CD4-positive, alpha-beta T cell treated with Interleukin-4 for 1 hour (primary cell): ENCODE measurements at regions not wholly inside any gene's neighbourhood (a gene's known extent, or its start where the extent isn't known, plus 50 kb on each side); places are given as distances from the start of the nearest gene placed in this dataset.
A peak's percentile ranks its signal among the peaks of the same experiment; 100 is the strongest.

Source experiments
- DNase-seq, 2 donors: peaks; one replicate each; pipeline ENCODE4 v3.0.0-alpha.2; 2020 to 2022

DNA sequence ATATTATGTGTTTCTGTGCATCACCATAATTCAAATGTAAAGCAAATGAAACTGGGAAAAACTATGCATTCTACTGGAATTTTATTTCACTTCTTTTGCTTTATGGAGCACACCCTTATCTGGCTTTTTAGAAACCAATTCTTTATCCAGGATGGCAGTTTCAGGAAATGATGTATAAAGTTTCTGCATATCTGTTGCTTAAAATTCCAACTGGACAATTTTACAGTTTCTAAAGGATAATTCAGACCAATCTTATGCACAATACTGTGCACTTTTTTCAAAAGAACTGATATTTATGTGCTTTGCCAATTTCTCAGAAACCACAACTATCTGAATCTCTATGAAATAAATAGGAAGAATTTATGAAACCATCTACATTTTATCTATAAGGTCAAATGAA, 246.5 kb upstream of the MIR17HG start:
- DNase-seq, result no peak

GRCh38 chr13:91101381-91101780, 246.1 kb upstream of the MIR17HG start:
- DNase-seq, result no peak

GRCh38 chr13:91105270-91105669, 242.2 kb upstream of the MIR17HG start:
- DNase-seq, result no peak

GRCh38 chr13:91106565-91106964, 240.9 kb upstream of the MIR17HG start:
- DNase-seq, result no peak

- DNase-seq, result no peak
Measured at GRCh38 chr13:91108315-91108714, 239.2 kb upstream of the MIR17HG start.

- DNase-seq, result no peak
Measured at GRCh38 chr13:91111476-91112200, 235.8 kb upstream of the MIR17HG start.

- DNase-seq, result no peak
Measured at GRCh38 chr13:91112201-91112923, 235.1 kb upstream of the MIR17HG start.

DNA sequence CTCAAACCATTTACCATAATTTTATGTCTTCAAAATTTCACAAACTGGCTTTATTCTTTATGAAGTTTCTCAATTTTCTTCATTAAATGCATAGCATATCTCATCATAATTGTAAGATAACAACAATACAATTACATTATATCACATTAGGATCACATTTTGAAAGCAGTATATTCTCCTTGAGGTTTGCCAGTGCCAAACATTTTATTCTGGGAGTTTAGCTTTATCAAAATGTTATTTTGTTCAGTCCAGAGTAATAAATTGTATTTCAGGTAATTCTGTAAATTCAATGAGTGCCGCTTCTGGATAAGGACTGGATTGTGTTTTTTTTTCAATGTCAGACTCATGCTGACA, 234.6 kb upstream of the MIR17HG start:
- DNase-seq, result no peak

- DNase-seq, result no peak
Measured at GRCh38 chr13:91115776-91116175, 231.7 kb upstream of the MIR17HG start.

DNA sequence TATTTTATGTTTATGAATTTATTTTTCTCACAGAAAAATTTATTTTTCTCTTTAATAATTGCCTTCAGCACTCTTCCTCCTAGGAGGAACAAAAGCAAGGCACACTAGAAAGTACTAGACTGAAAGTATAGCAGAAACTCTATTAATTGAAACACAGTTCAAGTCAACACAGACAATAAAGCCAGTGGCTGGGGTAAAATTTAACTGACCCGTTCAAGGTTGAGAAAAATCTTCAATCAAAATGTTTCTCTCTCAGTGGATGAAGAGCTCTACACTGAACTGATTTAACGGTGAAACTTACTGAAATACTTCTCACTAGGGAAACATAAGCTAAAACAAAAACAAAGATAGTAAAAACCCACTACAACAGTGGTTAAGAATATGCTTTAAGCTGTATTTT, 230.1 kb upstream of the MIR17HG start:
- DNase-seq, result no peak

DNA sequence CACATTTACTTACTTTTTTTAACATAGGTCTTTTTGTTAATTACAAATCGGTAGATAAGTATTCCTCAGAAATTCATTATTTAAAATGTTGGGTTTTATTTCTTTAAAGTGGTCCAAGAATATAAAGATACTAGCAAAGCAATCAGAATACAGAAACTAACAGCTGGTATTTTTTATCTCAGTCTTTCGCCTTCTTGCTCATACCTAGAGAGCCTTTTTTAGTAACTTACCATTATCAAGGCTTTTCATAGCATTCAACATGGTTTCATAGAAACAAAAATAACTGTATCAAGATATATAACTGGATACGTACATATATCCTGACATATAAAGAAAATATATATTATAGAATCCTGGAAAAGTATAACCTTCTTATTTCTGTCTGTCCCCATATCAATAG, 227.8 kb upstream of the MIR17HG start:
- DNase-seq, result no peak

GRCh38 chr13:91122766-91123165, 224.7 kb upstream of the MIR17HG start:
- no peak for DNase-seq

- DNase-seq, result no peak
Measured at GRCh38 chr13:91123456-91124127, 223.9 kb upstream of the MIR17HG start.

- no peak for DNase-seq
Measured at GRCh38 chr13:91126806-91127205, 220.7 kb upstream of the MIR17HG start.

DNA sequence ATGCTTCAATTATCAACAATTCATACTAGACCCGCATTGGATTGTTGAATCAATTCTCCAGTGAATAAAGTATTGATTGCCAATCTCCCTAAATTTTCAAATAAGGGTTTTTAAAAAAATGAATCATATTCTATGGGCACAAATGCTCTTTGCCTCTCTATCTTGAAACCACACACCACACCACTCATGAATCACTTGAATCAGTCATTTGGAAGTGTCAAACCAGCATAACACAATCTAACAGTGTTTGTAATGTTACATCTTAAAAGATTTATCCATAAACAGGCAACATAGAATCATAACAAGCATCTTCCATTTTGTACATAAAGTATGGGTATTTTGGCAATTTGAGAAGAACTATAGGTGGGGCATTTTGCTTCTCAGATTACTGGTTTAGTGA, 219.5 kb upstream of the MIR17HG start:
- DNase-seq, result no peak

DNA sequence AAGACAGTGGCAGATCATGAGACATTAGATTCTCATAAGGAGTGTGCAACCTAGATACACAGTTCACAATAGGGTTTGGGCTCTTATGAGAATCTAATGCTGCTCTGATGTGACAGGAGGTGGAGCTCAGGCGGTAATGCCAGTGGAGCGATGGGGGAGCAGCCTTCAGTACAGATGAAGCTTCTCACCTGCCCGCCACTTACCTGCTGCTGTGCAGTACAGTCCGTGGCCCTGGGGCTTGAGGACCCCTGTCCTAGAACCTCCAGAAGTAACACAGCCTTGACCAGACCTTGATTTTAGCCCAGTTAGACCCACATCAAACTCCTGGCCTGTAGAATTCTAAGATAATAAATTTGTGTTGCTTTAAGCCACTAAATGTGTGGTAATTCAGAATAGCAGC, 215.1 kb upstream of the MIR17HG start:
- no peak for DNase-seq

DNA sequence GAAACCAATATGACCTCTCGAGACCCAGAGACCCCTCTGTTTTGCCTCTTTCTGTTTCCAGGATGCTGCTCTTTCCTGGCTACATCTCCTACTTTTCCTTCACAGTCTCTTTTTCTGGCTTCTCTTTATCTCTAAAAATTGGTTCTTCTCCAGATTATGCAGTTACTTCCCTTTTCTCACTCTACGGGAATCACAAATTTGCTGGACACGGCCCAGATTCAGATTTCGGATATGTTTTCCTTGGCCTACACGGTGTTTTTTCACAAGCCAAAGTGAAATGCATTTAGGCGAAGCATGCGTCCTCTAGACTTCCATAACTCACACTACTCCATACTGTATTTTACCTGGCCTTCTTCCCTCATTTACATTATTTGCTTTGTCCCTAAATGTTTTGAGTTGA, 214.7 kb upstream of the MIR17HG start:
- DNase-seq, result no peak

GRCh38 chr13:91133941-91134802, 213.3 kb upstream of the MIR17HG start:
- DNase-seq, result peak in 1 of 2 donors; percentile 32

DNA sequence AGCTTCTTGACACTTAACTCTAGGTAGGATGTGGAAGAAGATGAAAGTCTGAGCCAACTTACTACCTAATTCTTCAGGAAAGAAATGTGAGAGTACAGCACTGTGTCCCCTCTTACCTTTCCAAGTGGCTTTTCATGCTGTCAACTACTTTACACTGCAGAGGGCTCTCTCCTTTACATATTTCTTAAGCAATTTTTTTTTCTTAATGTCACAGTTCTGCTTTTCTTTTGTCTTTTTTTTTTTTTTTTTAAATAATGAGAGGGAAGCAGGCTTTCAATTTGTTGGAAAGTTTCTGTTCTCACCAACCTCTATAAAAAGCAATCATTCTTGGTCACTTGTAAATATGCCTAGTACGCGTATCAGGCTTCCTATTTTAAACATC, 212.7 kb upstream of the MIR17HG start:
- no peak for DNase-seq

DNA sequence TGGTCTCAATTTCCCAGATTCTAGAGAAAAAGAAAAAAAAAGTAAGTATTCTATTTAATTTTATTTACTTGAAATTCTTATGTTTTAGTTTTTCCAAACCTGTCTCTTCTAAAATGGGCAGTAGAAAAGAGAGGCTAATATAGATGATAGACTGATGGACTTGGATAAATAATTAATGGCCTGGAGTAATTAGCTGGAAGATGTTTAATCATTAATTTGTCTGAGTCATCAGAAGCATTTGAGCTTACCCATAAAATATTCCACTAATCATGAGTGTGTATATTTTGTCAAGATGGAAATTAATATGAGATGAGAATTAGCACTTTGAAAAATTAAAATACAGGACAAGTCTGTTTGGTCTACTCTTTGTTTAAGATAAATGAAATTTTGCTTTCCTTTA, 212.1 kb upstream of the MIR17HG start:
- no peak for DNase-seq

GRCh38 chr13:91135968-91136367, 211.5 kb upstream of the MIR17HG start:
- no peak for DNase-seq

- DNase-seq, result no peak
Measured at GRCh38 chr13:91136806-91137205, 210.7 kb upstream of the MIR17HG start.

- no peak for DNase-seq
Measured at GRCh38 chr13:91139232-91139631, 208.3 kb upstream of the MIR17HG start.
